Astrocyte of the spinal cord (primary cell): ENCODE measurements at regions not wholly inside any gene's neighbourhood (a gene's known extent, or its start where the extent isn't known, plus 50 kb on each side); places are given as distances from the start of the nearest gene placed in this dataset.

ENCODE experiments used
- DNase-seq: peaks from one replicate; pipeline ENCODE4 v3.0.0; 2011; ENCODE audit warnings: low read depth, low spot score
- H3K4me3 ChIP-seq: 2 replicates; pipeline ENCODE4 v1.5.1; 2011; ENCODE audit warnings: low read depth, mild to moderate bottlenecking, low read length, moderate library complexity
- in situ Hi-C: cut with HindIII; loops from 2 replicates; pipeline ENCODE4 v1.10.0; 2017; ENCODE audit warnings: low sequenced_read_pairs
- TF ChIP-seq, protein P1 (sequence below): IDR thresholded peaks from 2 replicates; pipeline ENCODE4 v1.5.1; 2012; ENCODE audit warnings: low read depth, mild to moderate bottlenecking, low read length, inconsistent platforms

GRCh38 chr16:75794426-75794825 lies 68.1 kb upstream of the CPHXL start:
- TF ChIP-seq, protein P1, sequence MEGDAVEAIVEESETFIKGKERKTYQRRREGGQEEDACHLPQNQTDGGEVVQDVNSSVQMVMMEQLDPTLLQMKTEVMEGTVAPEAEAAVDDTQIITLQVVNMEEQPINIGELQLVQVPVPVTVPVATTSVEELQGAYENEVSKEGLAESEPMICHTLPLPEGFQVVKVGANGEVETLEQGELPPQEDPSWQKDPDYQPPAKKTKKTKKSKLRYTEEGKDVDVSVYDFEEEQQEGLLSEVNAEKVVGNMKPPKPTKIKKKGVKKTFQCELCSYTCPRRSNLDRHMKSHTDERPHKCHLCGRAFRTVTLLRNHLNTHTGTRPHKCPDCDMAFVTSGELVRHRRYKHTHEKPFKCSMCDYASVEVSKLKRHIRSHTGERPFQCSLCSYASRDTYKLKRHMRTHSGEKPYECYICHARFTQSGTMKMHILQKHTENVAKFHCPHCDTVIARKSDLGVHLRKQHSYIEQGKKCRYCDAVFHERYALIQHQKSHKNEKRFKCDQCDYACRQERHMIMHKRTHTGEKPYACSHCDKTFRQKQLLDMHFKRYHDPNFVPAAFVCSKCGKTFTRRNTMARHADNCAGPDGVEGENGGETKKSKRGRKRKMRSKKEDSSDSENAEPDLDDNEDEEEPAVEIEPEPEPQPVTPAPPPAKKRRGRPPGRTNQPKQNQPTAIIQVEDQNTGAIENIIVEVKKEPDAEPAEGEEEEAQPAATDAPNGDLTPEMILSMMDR, result no peak
- DNase-seq, result no peak
- no peak overlapping the region for H3K4me3 ChIP-seq
- in situ Hi-C loops, result no loop called here

DNA sequence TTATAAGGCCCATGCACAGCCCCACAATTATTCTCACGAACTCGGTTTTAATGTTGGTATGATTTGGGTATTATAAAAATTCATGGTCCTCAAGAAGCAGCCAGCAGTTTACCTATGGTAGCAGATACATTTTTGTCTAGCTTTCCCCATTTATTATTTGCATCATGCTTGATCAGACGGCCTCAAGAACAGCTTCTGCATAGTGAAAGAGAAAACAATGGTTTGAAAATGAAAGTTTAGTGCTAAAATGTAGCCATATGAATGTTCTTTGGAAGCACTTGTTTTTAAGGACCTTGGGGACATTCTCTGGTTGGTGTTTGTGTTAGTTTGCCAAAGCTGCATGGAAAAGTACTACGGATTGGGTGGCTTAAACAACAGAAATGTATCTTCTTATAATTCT lies 72.4 kb upstream of the CPHXL start:
- no peak for DNase-seq
- TF ChIP-seq, protein P1, result no peak
- in situ Hi-C loops, result no loop called here
- no peak overlapping the region for H3K4me3 ChIP-seq

- in situ Hi-C loops, result no loop called here
Observed at GRCh38 chr16:75801307-75801706, 75.0 kb upstream of the CPHXL start.

DNA sequence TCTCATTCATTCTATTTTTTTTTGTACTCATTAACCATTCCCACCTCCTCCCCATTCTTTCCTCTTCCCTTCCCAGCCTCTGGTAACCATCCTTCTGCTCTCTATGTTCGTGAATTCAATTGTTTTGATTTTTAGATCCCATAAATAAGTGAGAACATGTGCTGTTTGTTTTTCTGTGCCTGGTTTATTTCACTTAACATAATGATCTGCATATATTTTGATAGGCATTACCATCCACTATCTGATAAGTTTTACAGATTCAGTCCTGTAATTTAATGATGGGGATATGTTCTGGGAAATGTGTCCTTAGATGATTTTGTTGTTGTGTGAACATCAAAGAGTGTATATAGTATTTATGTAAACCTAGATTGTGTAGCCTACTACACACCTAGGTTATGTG lies 77.5 kb upstream of the CPHXL start:
- H3K4me3 ChIP-seq, result no peak overlapping the region
- TF ChIP-seq, protein P1, result no peak
- DNase-seq, result no peak
- in situ Hi-C loops, result no loop called here

More at GRCh38 chr16:75801307-75801706, 75.0 kb upstream of the CPHXL start:
- peak; percentile 5 for DNase-seq
- no peak overlapping the region for H3K4me3 ChIP-seq
- TF ChIP-seq, protein P1, result no peak

- H3K4me3 ChIP-seq, result no peak overlapping the region
- in situ Hi-C loops, result no loop called here
- DNase-seq, result no peak
- TF ChIP-seq, protein P1, result no peak
Observed at GRCh38 chr16:75804368-75804767, 78.1 kb upstream of the CPHXL start.

DNA sequence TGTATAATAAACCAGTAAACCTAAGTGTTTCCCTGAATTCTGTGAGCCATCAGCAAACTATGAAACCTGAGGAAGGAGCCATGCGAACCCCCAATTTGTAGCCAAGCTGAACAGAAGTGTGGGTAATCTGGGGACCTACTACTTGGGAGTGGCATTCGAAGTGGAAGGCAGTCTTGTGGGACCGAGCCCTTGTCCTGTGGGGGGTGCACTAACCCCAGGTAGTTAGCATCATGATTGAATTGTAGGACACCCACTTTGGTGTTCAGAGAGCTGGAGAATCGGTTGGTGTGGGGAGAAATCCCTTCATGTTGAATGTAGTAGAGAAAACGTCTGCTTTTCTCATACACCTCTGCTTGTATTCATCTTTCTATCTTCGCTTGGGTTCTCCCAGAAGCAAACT lies 79.7 kb upstream of the CPHXL start:
- TF ChIP-seq, protein P1, result no peak
- in situ Hi-C loops, result no loop called here
- DNase-seq, result no peak
- no peak overlapping the region for H3K4me3 ChIP-seq

DNA sequence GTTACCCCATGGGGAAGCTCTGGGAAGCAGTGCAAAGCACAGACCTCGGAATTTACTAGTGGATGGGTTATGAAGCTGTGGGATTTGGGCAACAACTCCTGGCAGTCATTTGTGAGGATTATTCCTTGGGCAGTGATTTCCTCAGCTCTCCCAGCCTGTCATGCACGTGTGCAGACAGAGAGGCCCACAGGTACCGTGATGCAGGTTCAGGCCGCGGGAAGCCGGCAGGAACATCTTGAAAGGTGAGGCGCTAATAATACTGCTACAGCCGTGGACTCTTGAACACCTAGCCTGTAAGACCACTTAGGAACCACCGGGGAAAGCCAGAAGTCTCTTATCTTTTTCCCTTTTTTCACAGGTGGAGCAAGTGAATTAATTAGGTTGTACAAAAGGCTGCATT lies 80.2 kb upstream of the CPHXL start:
- DNase-seq, result no peak
- TF ChIP-seq, protein P1, result no peak
- no peak overlapping the region for H3K4me3 ChIP-seq
- in situ Hi-C loops, result no loop called here
